Skin epidermis (tissue), 12 donors: ENCODE measurements at regions not wholly inside any gene's neighbourhood (a gene's known extent, or its start where the extent isn't known, plus 50 kb on each side); places are given as distances from the start of the nearest gene placed in this dataset.
"Not testable (repeated sequence)": the region's sequence is repeated elsewhere in the genome, so short reads cannot be mapped to it uniquely, and the experiment has no call there.

Experiments used
- H3K27ac ChIP-seq, 21 experiments: fragments of 200-600 bp; sonication (generic) in 11 of 21; one replicate each; pipeline ENCODE4 v1.5.0; 2020; ENCODE audit warnings: mild to moderate bottlenecking in 3 of 21, inconsistent platforms in 2 of 21, moderate library complexity in 2 of 21
- H3K4me3 ChIP-seq, 7 experiments: fragments of 200-600 bp; sonication (generic) in 2 of 7; one replicate each; pipeline ENCODE4 v1.5.0; 2020; ENCODE audit warnings: inconsistent platforms in 2 of 7, mild to moderate bottlenecking in 2 of 7, moderate library complexity in 1 of 7

GRCh38 chrX:13190051-13190450, 129.8 kb downstream of the ATXN3L start:
- H3K27ac ChIP-seq: no peak overlapping the region
- no peak overlapping the region for H3K4me3 ChIP-seq

- Histone ChIP-seq H3K27ac (no peak overlapping the region), H3K4me3 (no peak overlapping the region)
Observed at GRCh38 chrX:13189380-13189779, 130.5 kb downstream of the ATXN3L start.

GRCh38 chrX:13188731-13189309, 131.0 kb downstream of the ATXN3L start:
- Histone ChIP-seq H3K4me3 (no peak overlapping the region), H3K27ac (no peak overlapping the region)

GRCh38 chrX:13186643-13187042, 133.2 kb downstream of the ATXN3L start:
- H3K27ac ChIP-seq, H3K4me3 ChIP-seq: not testable (repeated sequence)

GRCh38 chrX:13180807-13181206, 136.4 kb upstream of the FAM9C start:
- H3K27ac ChIP-seq: no peak overlapping the region
- no peak overlapping the region for H3K4me3 ChIP-seq

GRCh38 chrX:13179586-13179985, 135.2 kb upstream of the FAM9C start:
- Histone ChIP-seq H3K27ac (no peak overlapping the region), H3K4me3 (no peak overlapping the region)

- Histone ChIP-seq H3K27ac (no peak overlapping the region), H3K4me3 (no peak overlapping the region)
Observed at GRCh38 chrX:13179100-13179499, 134.7 kb upstream of the FAM9C start.

- Histone ChIP-seq H3K4me3 (no peak overlapping the region), H3K27ac (no peak overlapping the region)
Observed at GRCh38 chrX:13177921-13178566, 133.6 kb upstream of the FAM9C start.

- Histone ChIP-seq H3K4me3 (no peak overlapping the region), H3K27ac (no peak overlapping the region)
Observed at GRCh38 chrX:13175056-13175455, 130.6 kb upstream of the FAM9C start.

- Histone ChIP-seq H3K4me3 (no peak overlapping the region), H3K27ac (no peak overlapping the region)
Observed at GRCh38 chrX:13170966-13171558, 126.6 kb upstream of the FAM9C start.

GRCh38 chrX:13169684-13170083, 125.3 kb upstream of the FAM9C start:
- H3K27ac ChIP-seq: no peak overlapping the region
- H3K4me3 ChIP-seq: no peak overlapping the region

GRCh38 chrX:13168269-13168668, 123.8 kb upstream of the FAM9C start:
- Histone ChIP-seq H3K27ac (peak overlapping the region in 4 of 21 experiments; percentile 16 to 65 (median 35)), H3K4me3 (no peak overlapping the region)

GRCh38 chrX:13167481-13168231, 123.2 kb upstream of the FAM9C start:
- H3K4me3 ChIP-seq: no peak overlapping the region
- peak overlapping the region in 10 of 21 experiments; percentile 3 to 65 (median 35) for H3K27ac ChIP-seq

- peak overlapping the region in 2 of 21 experiments; percentile 33 to 49 for H3K27ac ChIP-seq
- H3K4me3 ChIP-seq: no peak overlapping the region
Observed at GRCh38 chrX:13165266-13166189, 121.1 kb upstream of the FAM9C start.

- Histone ChIP-seq H3K27ac (peak overlapping the region in 4 of 21 experiments; percentile 20 to 49 (median 30)), H3K4me3 (no peak overlapping the region)
Observed at GRCh38 chrX:13164611-13165010, 120.2 kb upstream of the FAM9C start.

GRCh38 chrX:13162772-13163410, 118.5 kb upstream of the FAM9C start:
- H3K27ac ChIP-seq: no peak overlapping the region
- no peak overlapping the region for H3K4me3 ChIP-seq

GRCh38 chrX:13159886-13160285, 115.5 kb upstream of the FAM9C start:
- Histone ChIP-seq H3K4me3 (no peak overlapping the region), H3K27ac (peak overlapping the region in 1 of 21 experiments; percentile 30)

- Histone ChIP-seq H3K27ac (no peak overlapping the region), H3K4me3 (no peak overlapping the region)
Observed at GRCh38 chrX:13158911-13159310, 114.5 kb upstream of the FAM9C start.

- not testable (repeated sequence) for H3K27ac ChIP-seq, H3K4me3 ChIP-seq
Observed at GRCh38 chrX:13155550-13155949, 111.1 kb upstream of the FAM9C start.
